Left ventricle myocardium superior (tissue), 1 donor: ENCODE measurements at regions not wholly inside any gene's neighbourhood (a gene's known extent, or its start where the extent isn't known, plus 50 kb on each side); places are given as distances from the start of the nearest gene placed in this dataset.
"Not testable (repeated sequence)": the region's sequence is repeated elsewhere in the genome, so short reads cannot be mapped to it uniquely, and the experiment has no call there.

Experiments used
- ATAC-seq: fragments of 200-7000 bp; cut with Tn5 transposase; one replicate; pipeline ENCODE4 v1.9.1; 2020; ENCODE audit warnings: mild to moderate bottlenecking, moderate library complexity
- DNase-seq: peaks from one replicate; pipeline ENCODE4 v3.0.0-alpha.2; 2020
- intact Hi-C: fragments of 100-400 bp; cut with micrococcal nuclease; formaldehyde crosslinking; loops from one replicate; pipeline ENCODE4 v1.11.0; 2022
- donor health status: DM: no; HTN: yes; CAD: no; lungs with severe emphysema.

DNA sequence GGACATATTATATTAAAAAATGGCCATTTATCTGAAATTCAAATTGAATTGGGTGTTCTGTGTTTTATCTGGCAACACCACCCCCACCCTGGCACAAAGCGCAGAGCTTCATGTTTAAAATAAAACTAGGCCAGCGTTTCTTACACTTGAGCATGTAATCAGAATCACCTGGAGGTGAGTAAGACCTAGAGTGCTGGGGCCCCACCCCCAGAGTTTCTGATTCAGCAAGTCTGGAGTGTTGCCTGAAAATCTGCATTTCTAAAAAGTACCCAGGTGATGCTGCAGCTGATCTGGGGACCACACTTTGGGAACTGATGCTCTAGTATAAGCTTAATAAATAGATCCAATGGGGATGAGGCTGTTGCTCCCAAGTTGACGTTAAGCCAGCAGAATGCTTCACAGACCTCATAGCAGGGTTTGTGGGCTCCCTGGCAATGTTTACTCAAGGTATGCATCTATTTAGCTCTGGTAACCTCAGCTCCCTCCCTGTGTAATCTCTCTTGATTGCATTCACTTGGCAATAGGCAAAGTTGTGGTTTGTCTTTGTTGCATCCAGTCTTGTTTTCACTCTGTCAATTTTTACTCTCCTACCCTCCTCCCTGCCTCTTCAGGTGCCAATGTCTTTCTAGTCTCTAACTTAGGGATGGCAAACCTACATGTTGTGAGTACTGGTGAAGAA, 99.8 kb upstream of the TEX13D start:
- intact Hi-C loops = no loop called here
- no peak for DNase-seq
- ATAC-seq = no peak

DNA sequence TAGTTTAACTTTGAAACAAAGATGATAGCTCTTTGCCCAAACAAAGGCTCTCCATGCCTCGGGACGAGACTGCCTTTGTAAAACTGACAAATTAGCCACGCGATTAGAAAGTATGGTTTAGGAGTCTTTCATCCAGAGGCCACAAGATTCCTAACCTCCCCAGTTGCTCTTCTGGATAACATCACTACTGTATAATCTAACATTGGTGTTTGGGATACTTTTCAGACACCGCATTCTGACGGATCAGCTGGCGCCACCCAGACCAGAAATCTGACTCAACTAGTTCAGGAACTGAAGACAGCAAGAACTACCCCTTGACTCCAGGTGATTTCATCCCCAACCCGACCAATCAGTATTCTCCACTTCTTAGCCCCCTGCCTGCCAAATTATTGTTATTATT, 98.1 kb upstream of the TEX13D start:
- intact Hi-C loops = no loop called here
- ATAC-seq = no peak
- DNase-seq = no peak

DNA sequence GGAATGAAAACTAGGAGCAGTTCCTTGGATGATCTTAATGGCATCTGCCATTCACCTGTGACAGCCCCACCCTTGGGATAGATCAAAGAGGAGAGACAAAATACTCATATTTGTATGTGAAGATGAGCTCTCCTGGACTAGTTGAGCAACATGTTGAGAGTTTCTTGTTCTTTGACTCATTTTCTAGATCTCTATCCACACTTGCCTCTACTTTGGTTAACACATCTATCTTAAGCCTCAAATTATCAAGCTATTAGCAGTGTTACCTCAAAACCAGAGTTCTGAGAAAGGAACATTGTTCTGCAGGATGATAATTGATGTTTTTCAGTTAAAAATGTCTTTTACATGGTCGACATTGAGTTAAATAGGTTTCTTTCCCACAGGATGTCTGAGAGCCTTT, 94.2 kb upstream of the TEX13D start:
- DNase-seq = no peak
- intact Hi-C loops = no loop called here
- ATAC-seq = no peak

DNA sequence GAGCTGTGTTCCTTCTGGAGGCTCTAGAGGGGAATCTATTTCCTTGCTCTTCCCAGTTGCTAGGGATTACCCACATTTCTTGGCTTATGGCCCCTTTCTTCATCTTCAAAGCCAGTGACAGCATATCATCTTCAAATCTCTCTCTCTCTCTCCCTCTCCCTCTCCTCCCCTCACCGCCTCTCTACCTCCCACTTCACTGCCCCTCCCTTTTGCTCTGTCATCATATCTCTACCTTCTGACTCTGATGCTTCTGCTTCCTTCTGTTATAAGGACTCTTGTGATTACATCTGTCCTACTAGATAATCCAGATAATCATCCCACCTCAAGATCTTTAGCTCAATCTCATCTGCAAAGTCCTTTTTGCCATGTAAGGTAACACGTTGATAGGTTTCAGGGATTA, 93.1 kb upstream of the TEX13D start:
- DNase-seq (no peak), ATAC-seq (no peak)
- intact Hi-C loops = no loop called here

DNA sequence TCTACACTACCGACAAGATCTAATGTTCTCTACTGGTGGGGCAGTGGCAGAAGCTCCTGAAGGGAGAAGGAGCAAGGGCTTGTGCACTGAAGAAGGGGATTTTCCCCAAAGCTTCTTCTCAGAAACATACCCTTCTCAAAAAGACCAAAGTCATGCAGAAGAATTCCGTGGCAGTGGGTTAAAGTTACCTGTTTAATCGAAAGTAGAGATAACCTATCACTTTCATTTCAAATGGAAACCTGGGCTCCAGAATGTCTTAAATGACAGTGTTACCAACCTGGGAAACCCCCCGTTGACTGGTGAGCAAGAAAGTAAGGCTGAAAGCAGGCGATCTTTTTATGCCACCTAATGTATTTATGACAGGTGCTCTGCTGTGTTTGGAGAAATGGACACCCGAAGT, 92.5 kb upstream of the TEX13D start:
- intact Hi-C loops = no loop called here
- no peak for ATAC-seq
- DNase-seq = no peak

DNA sequence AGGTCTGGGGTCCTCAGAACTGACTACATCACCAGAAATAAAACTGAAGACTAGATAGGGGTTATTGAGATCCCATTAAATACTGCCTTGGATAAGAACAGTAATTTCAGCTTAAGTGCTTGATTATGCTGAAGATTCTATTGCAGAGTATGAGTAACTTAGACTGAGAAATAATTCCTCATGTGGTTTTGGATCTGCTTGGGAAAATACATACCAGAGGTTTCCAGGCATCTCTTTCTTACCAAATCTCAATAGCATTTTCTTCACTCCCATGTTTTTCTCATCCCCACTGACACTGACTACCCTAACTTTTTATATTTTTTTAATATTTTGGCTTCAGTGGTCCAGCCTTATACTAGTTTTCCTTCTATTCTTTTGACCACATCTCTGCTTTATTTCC, 92.0 kb upstream of the TEX13D start:
- no peak for ATAC-seq
- intact Hi-C loops = no loop called here
- DNase-seq = no peak

DNA sequence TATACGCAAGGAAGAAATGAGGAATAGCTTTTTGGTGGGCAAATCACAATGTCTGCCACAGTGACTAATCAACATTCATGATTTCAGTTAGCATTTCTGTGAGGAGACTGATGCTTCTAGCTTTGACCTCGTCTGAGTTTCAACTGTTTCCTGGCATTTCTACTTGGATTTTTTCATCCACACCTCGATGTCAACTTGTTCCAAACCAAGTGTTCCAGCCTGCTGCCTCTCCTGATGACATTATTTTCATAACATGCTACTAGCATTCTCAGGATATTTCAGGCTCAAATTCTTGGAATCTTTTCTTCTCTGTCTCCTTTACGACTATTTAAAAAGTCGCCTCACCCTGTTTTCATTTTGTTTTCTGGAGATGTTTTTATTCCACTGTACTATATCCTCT, 90.3 kb upstream of the TEX13D start:
- no peak for ATAC-seq
- intact Hi-C loops = no loop called here
- no peak for DNase-seq

DNA sequence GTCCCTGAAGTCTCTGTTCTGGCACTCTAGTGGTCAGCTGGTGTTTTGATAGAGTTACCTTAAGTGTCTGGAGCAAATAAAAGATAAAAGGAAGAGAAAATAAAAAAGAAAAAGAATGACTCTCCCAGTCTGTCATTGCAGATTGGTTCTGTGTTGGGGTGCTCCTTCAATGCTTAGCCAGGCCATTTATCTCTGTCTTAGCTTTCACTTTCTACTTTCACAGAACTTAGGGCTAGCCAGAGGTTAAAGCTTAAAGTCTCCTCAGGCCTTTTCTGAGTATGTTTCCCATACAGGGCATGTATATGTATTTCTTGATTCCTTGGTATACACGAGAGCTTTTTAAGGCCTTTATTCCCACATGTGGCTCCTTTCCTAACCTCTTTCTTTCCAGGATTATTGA, 83.1 kb upstream of the TEX13D start:
- intact Hi-C loops = no loop called here
- ATAC-seq (no peak), DNase-seq (no peak)

DNA sequence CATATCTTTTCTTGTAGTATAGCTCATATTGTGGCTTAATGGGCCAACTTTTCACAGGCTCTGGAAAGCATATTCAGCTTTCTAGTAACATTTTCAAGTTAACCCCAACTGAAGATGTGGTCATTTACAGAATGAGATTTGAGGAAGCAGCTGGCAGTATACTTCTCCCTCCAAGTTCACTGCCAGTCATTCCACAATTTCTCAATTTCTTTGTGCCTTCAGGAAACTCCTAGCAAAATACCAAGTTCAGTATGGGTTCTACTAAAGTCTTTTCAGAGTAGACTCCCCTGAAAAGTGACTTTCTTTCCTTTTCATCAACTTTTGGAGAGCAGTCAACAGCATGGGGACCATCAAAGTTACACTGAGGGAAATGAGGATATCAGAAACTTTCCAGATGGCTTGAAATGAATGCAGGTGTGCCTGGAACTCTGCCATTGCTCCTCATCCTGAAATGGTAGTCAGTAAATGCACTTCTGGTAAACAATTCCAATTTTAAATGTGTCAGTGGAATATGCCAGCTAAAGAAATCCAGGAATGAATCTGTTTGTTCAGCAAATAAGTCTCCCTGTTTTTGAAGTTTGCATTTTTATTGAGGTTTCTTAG, 81.5 kb upstream of the TEX13D start:
- no peak for DNase-seq
- intact Hi-C loops = no loop called here
- ATAC-seq = no peak

DNA sequence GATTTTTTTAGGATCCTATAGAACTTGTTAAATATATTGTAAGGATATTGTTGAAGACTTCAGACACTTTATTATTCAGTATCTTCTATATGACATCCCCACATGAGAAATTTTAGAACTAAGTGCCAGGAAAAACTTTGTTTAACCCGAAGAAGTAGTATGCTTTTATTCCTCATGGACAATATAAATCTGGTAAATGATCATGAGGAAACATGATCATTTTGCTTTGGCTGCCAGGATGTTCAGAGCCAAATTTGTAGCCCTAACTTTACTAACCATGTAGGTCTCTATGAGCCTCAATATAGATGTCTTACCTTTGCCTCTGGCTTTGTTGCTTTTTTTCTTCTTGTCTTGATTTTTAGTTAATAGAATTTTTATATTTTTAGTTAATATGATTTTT, 77.8 kb upstream of the TEX13D start:
- intact Hi-C loops = no loop called here
- DNase-seq (no peak), ATAC-seq (no peak)

DNA sequence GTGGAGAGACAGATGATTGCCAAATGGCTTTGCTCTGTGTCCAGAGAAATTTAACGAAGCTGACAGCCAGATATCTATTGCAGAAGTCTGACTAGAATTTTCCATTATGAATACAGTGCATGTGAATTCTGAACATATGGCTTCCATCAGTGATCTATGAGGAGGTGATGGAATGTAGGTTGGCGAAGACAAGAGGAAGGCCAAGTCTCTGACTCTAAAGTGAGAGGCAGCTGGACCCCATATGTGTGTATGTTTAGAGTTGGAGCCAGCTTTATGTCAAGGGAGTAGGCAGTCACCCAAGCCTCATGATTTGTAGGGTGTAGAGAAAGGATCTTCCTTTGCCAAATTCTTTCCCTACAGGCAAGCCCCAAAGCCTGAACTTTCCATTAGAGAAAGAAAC, 76.2 kb upstream of the TEX13D start:
- intact Hi-C loops = no loop called here
- peak; percentile 74 for ATAC-seq

DNA sequence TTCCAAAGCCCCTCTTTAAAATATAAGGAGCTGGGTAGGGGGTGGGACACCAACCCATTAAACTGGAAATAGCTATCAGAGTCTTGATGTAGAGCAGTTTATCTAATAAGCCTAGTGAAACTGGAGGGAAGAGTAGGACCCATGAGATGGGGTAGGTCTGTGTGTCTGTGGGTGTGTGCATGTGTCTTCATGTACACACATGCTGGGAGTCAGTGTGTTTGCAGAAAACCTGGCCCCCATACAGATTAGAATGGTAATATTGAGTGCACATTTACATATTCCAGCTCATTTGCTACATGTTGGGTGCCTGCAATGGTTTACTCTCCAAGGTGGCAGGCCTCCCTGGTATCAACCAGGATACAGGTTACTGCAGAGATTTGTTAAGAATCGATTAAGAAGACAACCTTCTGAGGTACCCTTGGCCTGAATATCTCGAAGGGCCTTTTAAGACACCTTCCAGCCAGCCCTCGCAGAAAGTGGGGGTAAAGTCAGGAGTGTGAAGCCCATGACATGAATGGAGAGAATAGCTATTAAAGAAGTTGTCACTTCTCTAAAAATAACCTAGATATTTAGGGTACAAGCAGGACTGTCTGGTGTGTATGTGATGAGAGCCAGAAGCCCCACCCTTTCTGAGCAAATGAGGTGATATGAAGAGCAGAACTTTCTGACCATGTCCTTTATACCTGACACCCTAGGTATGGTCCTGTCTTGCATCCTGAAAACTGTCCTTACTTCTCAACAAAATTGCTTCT, 75.7 kb upstream of the TEX13D start:
- ATAC-seq (peak; percentile 27), DNase-seq (no peak)
- intact Hi-C loops = no loop called here

More for the DNA sequence above, 76.2 kb upstream of the TEX13D start:
- DNase-seq = no peak

DNA sequence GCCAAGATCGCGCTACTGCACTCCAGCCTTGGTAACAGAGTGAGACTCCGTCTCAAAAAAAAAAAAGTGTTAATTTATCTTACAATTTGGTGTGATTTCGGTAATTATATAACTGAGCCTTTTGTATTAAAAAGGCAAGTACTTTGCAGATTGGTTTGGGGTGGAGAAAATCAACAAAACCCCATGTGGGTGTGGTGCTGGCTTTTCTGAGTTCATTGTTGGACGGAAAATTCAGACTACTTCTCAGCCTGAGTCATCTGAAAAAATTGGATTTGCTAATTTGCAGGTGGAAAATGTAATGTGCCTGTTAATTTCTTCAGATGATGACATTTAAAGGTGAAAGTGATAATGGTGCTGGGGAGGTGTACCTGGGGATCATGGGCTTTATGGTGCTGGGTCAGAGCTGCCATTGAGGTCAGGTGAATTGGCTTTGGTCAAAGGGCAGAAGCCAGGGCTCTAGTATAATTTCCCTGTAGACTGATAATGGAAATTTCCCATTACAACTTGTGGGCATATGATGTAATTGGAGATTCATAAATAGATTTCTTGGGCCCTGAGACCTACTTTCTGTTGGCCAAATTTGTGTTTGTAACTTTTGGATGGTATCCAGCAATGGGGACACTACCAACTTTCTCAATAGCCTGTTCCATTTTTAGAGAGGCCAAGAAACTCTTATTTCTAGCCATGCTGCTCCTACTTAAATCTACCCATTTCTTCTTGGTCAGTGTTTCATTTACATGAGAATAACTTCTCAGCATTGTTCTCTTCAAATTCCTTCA, 74.3 kb upstream of the TEX13D start:
- ATAC-seq (peak; percentile 57), DNase-seq (no peak)
- intact Hi-C loops = no loop called here

DNA sequence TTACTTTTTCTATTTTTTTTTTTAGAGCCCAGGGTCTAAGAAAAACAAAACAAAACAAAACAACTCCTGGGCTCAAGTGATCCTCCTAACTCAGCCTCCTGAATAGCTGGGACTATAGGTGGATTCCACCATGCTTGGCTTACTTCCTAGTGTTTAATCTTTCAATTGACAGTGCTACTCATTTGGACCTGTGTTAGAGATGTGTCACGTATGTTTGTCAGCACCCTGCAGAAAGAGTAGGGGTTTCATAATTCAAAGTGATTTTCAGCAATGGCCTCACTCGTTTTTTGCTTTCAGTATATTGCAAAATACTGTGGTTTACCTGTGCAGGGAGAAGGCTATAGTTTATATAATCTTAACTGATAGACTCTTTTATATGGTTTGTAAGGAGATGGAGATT, 71.6 kb upstream of the TEX13D start:
- DNase-seq (no peak), ATAC-seq (no peak)
- intact Hi-C loops = no loop called here

DNA sequence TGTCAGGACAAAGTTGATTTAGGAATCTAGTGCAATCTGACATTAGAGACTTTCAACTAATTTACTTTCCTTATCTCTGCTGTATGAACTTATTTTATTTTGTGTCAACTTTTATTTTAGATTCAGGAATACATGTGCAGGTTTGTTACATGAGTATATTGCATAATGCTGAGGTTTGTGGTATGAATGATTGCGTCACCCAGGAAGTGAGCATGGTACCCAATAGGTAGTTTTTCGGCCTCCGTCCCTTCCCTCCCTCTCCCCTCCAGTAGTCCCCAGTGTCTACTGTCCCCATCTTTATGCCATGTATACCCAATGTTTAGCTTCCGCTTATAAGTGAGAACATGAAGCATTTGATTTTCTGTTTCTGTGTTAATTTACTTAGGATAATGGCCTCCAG, 68.7 kb upstream of the TEX13D start:
- no peak for ATAC-seq
- intact Hi-C loops = no loop called here

DNA sequence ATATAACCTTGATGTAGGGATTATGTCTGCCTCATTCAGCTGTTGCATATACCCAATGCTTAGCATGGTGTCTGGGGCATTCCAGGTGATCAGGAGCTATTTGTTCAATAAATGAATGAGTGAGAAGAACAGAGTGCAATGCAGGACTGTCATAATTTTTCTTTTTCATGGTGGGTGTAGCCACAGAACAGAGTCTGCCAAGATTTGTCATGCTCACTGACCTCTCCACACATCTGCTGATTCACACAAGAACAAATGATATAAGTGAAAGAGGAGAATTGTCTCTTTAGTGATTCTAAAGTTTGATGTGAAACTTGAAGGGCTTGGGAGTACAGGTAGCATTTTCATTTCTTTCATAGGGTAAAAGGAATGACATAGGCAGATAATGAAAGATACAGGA, 64.4 kb upstream of the TEX13D start:
- intact Hi-C loops = no loop called here
- no peak for DNase-seq
- no peak for ATAC-seq

More for the DNA sequence above, 68.7 kb upstream of the TEX13D start:
- no peak for DNase-seq

DNA sequence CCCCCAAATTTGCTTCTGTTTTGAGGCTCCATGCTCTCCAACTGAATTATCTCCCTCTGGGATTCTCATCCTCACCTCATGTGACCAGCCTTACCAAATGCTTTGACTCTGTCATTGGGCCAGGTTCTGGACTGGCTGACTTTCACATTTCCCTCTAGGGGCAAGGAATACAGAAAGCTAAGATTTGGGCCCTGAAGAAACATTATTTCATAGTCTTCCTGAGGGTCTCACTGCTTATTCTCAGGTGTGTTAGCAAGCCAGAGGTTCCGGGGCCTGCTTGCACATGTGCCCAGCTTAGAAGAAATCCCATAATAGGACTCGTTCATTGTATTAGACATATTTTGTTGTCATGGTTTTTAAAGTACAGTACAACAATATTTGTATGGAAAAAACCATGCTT, 62.6 kb upstream of the TEX13D start:
- no peak for DNase-seq
- ATAC-seq = no peak
- intact Hi-C loops = no loop called here

DNA sequence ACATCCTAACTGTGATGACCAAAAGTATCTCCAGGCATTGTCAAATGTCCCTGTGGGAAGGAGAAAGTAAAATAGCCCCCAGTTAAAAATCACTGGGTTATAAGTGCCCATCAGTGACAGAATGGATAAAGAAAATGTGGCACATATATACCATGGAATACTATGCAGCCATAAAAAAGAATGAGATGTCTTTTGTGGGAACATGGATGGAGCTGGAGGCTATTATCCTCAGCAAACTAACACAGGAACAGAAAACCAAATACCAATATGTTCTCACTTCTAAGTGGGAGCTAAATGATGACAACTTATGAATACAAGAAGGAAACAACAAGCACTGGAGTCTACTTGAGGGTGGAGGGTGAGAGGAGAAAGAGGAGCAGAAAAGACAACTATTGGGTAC, 60.9 kb upstream of the TEX13D start:
- DNase-seq, ATAC-seq, intact Hi-C loops: not testable (repeated sequence)

DNA sequence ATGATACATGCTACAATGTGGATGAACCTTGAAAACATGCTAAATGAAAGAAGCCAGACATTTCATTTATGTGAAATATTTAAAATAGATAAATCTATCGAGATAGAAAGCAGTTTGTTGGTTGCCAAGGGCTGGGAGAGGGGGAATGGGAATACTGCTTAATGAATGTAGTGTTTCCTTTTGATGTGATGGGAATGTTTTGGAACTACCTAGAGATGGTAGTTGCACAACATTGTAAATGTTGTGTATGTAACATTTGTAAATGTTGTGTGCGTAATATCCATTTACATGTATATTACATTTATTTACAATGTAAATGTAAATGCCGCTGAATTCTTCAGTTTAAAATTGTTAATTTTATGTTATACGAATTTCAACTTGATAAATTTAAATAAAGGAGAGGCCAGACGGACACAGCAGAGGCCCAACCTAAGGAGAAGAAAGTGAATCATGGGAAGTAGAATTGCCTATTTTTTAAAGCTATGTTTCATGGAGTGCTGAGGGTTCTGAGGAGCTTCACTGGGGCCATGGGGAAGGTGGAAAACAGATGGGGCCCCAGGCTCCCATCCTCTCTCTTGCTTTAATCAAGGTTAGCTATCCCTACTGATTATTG, 60.0 kb upstream of the TEX13D start:
- ATAC-seq = no peak
- intact Hi-C loops = no loop called here
- DNase-seq = no peak
